ENCODE measurements at regions not wholly inside any gene's neighbourhood (a gene's known extent, or its start where the extent isn't known, plus 50 kb on each side); places are given as distances from the start of the nearest gene placed in this dataset.

- no peak for TF ChIP-seq YY1 (IDR thresholded peaks at IDR 0.05; ENCODE audit: extremely low read depth, insufficient replicate concordance, low read depth, low read length)
- TF ChIP-seq EZH2 (IDR thresholded peaks at IDR 0.05), result no peak
- no peak for TF ChIP-seq CTCF (IDR thresholded peaks at IDR 0.05 in 2 of 3, conservative IDR thresholded peaks at IDR 0.05 in 1 of 3; ENCODE audit: borderline replicate concordance in 1 of 3, insufficient read depth in 1 of 3, low read depth in 2 of 3, low read length in 2 of 3)
- TF ChIP-seq REST (IDR thresholded peaks at IDR 0.05; ENCODE audit: low read depth), result no peak
- TF ChIP-seq POLR2AphosphoS5 (IDR thresholded peaks at IDR 0.05; ENCODE audit: low read depth, low read length), result no peak
- no peak for TF ChIP-seq ZFX (IDR thresholded peaks at IDR 0.05)
- no peak for TF ChIP-seq EGR1 (IDR thresholded peaks at IDR 0.05; ENCODE audit: low read depth)
- TF ChIP-seq POLR2A (IDR thresholded peaks at IDR 0.05; ENCODE audit: borderline replicate concordance, extremely low read depth, insufficient read depth, insufficient read length), result no peak
- TF ChIP-seq EZH2phosphoT487 (IDR thresholded peaks at IDR 0.05; ENCODE audit: borderline replicate concordance), result no peak
These were observed 180.8 kb downstream of the CCDC71L start for GRCh38 chr7:106480161-106480579.

Measured in HCT116 (cell line).